ENCODE measurements at regions not wholly inside any gene's neighbourhood (a gene's known extent, or its start where the extent isn't known, plus 50 kb on each side); places are given as distances from the start of the nearest gene placed in this dataset.

DNA sequence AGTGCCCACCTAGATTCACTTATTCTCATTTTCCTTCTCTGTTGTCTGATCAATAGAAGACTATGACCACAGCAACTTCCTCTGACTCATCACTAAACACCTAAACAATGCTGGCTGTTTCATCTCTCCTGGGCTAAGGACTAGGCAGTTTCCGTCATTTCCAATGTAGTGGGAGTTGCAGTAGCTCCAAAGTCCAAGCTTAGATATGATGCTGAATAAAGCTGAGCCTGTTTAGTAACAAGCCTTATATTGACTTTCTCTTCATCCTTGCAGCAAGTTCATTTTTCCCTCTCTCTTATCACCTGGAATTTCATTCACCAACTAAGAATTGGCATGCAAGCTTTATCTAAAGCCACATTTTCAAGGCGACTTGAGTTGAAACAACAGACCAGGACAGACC is 53.5 kb upstream of the PCDH9 start:
- TF ChIP-seq, protein P1, sequence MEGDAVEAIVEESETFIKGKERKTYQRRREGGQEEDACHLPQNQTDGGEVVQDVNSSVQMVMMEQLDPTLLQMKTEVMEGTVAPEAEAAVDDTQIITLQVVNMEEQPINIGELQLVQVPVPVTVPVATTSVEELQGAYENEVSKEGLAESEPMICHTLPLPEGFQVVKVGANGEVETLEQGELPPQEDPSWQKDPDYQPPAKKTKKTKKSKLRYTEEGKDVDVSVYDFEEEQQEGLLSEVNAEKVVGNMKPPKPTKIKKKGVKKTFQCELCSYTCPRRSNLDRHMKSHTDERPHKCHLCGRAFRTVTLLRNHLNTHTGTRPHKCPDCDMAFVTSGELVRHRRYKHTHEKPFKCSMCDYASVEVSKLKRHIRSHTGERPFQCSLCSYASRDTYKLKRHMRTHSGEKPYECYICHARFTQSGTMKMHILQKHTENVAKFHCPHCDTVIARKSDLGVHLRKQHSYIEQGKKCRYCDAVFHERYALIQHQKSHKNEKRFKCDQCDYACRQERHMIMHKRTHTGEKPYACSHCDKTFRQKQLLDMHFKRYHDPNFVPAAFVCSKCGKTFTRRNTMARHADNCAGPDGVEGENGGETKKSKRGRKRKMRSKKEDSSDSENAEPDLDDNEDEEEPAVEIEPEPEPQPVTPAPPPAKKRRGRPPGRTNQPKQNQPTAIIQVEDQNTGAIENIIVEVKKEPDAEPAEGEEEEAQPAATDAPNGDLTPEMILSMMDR (IDR thresholded peaks at IDR 0.05), result no peak
- no peak for TF ChIP-seq POLR2A (IDR thresholded peaks at IDR 0.05)

All from sigmoid colon (tissue), 3 donors.